GM10248 (cell line): ENCODE measurements at regions not wholly inside any gene's neighbourhood (a gene's known extent, or its start where the extent isn't known, plus 50 kb on each side); places are given as distances from the start of the nearest gene placed in this dataset.

Experiments
- CTCF ChIA-PET: fragments of 300-600 bp; sonication (Branson Sonifier 250); formaldehyde crosslinking; extraction: SDS; loops from one replicate; lab custom pipeline; 2021; ENCODE audit warnings: antibody characterized with exemption; lab: Yijun Ruan, JAX
- POLR2A ChIA-PET: fragments of 350-650 bp; sonication (Branson Sonifier 250); formaldehyde crosslinking; extraction: SDS; loops from one replicate; lab custom pipeline; 2020; ENCODE audit warnings: antibody characterized with exemption; lab: Yijun Ruan, JAX
- DNase-seq: peaks from one replicate; pipeline ENCODE4 v3.0.0; 2012; ENCODE audit errors: extremely low spot score
- TF ChIP-seq, protein P1 (sequence below): IDR thresholded peaks from 2 replicates; pipeline ENCODE4 v1.5.1; 2012; ENCODE audit warnings: mild to moderate bottlenecking, low read depth; ENCODE audit errors: extremely low read depth, missing control alignments, control extremely low read depth

DNA sequence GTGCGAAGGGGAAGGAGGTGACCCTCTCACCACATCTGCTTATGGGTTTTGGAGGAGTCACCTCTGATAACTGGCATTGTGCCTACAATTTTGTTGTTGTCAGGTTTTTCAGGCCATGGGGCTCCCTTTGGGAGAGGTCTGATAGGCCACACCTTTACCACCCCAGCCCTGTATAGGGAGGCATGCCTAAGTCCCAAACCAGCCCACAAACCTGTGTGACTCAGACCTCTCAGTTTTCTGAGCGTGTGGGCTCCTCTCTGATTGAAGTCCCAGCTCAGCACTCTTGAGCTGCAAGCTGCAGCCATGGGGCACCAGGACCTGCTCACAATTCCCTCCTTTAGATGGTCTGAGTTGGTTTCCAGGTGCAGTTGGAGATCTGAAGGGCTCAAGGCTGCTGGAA lies 1429.3 kb upstream of the TMEM132C start:
- ChIA-PET CTCF (no interaction called here), POLR2A (no interaction called here)
- TF ChIP-seq, protein P1, sequence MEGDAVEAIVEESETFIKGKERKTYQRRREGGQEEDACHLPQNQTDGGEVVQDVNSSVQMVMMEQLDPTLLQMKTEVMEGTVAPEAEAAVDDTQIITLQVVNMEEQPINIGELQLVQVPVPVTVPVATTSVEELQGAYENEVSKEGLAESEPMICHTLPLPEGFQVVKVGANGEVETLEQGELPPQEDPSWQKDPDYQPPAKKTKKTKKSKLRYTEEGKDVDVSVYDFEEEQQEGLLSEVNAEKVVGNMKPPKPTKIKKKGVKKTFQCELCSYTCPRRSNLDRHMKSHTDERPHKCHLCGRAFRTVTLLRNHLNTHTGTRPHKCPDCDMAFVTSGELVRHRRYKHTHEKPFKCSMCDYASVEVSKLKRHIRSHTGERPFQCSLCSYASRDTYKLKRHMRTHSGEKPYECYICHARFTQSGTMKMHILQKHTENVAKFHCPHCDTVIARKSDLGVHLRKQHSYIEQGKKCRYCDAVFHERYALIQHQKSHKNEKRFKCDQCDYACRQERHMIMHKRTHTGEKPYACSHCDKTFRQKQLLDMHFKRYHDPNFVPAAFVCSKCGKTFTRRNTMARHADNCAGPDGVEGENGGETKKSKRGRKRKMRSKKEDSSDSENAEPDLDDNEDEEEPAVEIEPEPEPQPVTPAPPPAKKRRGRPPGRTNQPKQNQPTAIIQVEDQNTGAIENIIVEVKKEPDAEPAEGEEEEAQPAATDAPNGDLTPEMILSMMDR = no peak
- DNase-seq = no peak

DNA sequence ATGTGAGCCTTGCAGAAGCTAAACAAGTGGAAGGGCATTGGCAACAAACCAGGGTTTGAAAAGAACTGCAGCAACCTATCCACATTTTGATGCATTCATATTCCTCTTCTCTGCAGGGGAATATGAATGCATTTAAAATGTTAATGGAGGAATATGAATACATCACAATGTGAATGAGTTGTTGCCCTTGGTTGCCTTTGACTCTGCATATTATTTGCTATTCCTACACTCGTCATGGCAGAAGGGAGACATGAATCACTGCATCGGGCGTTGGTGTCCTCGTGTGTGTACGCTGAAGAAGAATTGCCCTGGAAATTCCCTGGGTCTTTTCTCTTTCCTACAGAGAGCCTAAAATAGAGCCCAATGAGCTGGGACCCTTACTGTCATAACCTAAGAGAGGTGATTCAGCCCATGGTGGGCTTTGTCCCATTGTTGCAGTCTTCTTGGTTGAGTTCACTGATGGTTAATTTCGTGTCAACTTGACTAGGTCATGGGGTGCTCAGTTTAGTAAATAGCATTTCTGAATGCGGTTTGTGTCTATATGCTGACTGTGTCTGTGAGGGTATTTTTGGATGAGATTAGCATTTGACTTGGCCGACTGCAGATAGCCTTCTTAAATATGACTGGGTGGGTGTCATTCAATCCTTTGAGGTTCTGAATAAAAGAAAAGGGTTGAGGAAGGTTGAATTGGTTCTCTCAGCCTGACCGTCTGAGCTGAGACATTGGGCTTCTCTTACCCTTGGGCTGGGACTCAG lies 1422.9 kb upstream of the TMEM132C start:
- TF ChIP-seq, protein P1 = no peak
- POLR2A ChIA-PET = no interaction called here
- CTCF ChIA-PET = interaction anchor here (1.5 kb wide), 1 partner anchor 31 kb away, joined by 3 read pairs; no protein-coding TSS in a partner anchor
- no peak for DNase-seq

DNA sequence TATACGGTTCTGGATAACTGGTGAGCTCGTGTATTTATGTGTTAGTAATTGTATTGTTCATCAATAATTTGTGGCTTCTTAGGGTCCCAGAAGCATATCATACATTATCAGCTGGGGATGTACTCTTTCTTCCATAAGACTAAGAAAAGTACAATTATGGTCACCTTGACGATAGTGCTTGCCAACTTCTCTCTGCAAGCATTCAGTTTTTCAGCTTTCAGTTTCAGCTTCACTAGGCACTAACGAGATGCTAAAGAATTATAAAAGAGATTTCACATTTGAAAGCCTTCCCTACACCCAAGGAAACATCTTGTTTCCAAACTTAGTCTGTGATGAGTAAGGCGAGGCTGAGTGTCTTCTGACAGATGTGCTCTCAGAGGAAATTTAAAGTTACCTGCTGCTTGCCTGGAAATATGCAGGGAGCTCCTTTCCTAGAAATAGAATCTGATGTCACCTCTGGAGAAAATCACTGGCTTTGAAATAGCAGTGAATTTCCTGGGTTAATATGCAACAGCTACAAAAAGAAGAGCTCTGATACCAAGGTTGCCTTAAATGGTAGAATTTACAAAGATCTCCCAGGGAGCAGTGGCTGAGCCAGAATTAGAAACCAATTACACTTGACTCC lies 1419.9 kb upstream of the TMEM132C start:
- ChIA-PET CTCF (interaction anchor here (1.1 to 1.4 kb wide), 2 partner anchors 8 to 10 kb away, joined by 3 read pairs; no protein-coding TSS in a partner anchor), POLR2A (no interaction called here)
- no peak for DNase-seq
- TF ChIP-seq, protein P1 = no peak

DNA sequence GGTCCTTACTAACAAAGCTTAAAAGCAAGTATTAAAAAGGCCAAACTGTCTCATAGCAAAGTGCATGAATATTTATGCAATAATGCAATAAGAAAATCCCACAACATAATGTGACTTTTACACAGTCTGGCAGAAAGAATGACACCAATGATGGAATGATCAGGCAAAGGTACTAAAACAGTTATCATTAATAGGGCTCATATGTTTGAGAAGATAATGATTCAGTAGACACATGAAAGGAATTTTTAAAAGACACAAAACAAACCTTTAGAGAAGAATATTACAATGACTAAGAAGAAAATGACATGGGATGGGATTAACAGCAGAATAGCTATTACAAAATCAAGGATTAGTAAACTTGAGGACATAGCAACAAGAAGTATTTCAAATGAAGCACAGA lies 1411.2 kb upstream of the TMEM132C start:
- CTCF ChIA-PET = interaction anchor here (1.2 to 1.3 kb wide), 2 partner anchors 9 to 28 kb away, joined by 3 read pairs; no protein-coding TSS in a partner anchor
- no peak for DNase-seq
- TF ChIP-seq, protein P1 = no peak
- POLR2A ChIA-PET = no interaction called here

DNA sequence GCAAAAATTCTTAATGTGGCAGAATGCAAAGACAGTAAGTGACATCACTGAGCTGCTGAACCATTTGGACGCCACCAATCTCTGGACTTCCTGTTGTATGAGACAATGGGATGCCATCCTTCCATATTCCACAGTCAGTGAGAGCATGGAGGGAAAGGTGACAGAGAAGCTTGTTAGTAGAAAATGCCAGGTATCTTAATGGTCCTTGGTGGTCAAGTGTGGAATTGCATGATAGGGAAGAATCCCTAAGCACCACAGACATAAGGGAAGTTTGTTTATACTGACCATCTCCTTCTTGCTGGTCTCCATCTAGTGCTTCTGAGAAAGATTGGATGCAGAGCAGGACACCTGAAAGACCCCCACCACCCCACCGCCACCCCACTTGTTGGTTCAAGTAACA lies 1410.0 kb upstream of the TMEM132C start:
- no peak for DNase-seq
- CTCF ChIA-PET = interaction anchor here (1.2 to 1.5 kb wide), 3 partner anchors 10 to 27 kb away, joined by 3 read pairs; no protein-coding TSS in a partner anchor
- TF ChIP-seq, protein P1 = no peak
- POLR2A ChIA-PET = no interaction called here

DNA sequence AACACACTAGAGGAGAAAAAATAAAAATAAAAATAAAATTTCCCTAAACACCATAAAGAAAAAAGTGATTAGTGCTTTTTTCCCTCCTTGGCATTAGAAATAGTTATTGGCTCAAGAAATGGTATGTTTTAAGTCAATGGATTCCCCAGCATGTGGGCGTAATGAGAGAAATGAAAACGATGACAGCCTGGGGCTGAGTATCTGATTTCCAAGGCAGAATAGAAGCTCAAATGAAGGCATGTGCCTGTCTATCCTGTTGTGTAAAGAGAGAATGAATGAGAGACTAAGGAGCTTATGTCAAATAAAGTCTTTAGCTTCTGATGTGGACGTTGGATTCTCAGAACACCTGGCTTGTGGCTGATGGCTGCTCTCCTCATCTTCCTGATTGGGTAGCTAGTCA lies 1408.4 kb upstream of the TMEM132C start:
- TF ChIP-seq, protein P1 = no peak
- DNase-seq = no peak
- ChIA-PET POLR2A (no interaction called here), CTCF (no interaction called here)
